Vagina (tissue), 2 donors: ENCODE measurements at regions not wholly inside any gene's neighbourhood (a gene's known extent, or its start where the extent isn't known, plus 50 kb on each side); places are given as distances from the start of the nearest gene placed in this dataset.

ENCODE experiments used
- DNase-seq, 2 donors: peaks; one replicate each; pipeline ENCODE4 v3.0.0-alpha.2; 2017; ENCODE audit errors: extremely low spot score in 2 of 2
- H3K27ac ChIP-seq: fragments of 200-600 bp; sonication (generic); one replicate; pipeline ENCODE4 v1.5.1; 2019
- H3K27me3 ChIP-seq: fragments of 200-600 bp; sonication (generic); one replicate; pipeline ENCODE4 v1.5.1; 2019
- H3K36me3 ChIP-seq, 2 donors: fragments of 200-600 bp; sonication (generic); one replicate each; pipeline ENCODE4 v1.5.1; 2017 to 2019
- H3K4me1 ChIP-seq: fragments of 200-600 bp; sonication (generic); one replicate; pipeline ENCODE4 v1.5.1; 2019
- H3K4me3 ChIP-seq, 2 donors: fragments of 200-600 bp; sonication (generic); 1 replicate in 1 of 2; 2 replicates in 1 of 2; pipeline ENCODE4 v1.5.1; 2016 to 2019
- H3K9me3 ChIP-seq: fragments of 200-600 bp; sonication (generic); one replicate; pipeline ENCODE4 v1.5.1; 2019
- POLR2A ChIP-seq, 2 donors: fragments of 450-650 bp; IDR thresholded peaks; one replicate each; pipeline ENCODE4 v1.6.1; 2017; ENCODE audit warnings: antibody characterized with exemption in 2 of 2, mild to moderate bottlenecking in 2 of 2, moderate library complexity in 2 of 2
- POLR2AphosphoS5 ChIP-seq, 2 donors: sonication (generic); formaldehyde crosslinking; IDR thresholded peaks; one replicate each; pipeline ENCODE4 v1.9.0; 2017; ENCODE audit warnings: antibody characterized with exemption in 2 of 2, mild to moderate bottlenecking in 2 of 2, low read depth in 1 of 2; ENCODE audit not compliant: insufficient read depth in 1 of 2
- intact Hi-C: fragments of 100-400 bp; cut with DNase I; formaldehyde crosslinking; loops from one replicate; pipeline ENCODE4 v1.15.1; 2023
- TF ChIP-seq, protein P1 (sequence below), 3 experiments: fragments of 450-650 bp in 2 of 3; fragments of 200-600 bp in 1 of 3; sonication (generic) in 1 of 3; IDR thresholded peaks; one replicate each; pipeline ENCODE4 v1.5.1; 2017 to 2019; ENCODE audit warnings: antibody characterized with exemption in 3 of 3, mild to moderate bottlenecking in 2 of 3, moderate library complexity in 2 of 3

DNA sequence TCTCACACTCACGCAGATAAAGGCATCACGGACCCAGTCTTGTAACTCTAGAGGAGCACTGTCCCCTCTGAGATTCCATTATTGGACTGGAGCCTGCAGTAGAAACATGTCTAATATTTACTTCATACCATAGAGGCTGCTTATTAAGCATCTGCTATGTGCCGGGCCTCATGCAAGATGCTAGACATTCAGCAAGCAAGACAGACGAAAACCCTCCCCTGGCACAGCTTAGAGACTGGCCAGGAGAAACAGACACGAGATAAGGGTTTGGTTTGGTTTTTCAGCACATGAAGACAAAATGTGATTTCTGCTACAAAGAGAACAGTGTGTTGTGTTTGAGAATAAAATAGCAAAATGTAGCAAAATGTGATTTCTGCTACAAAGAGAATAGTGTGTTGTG lies 719.2 kb downstream of the MED13L start:
- DNase-seq = no peak
- Histone ChIP-seq H3K4me1 (no peaks in the 10 kb centered on the region), H3K9me3 (no peaks in the 10 kb centered on the region), H3K27ac (no peak overlapping the region), H3K27me3 (no peaks in the 10 kb centered on the region), H3K4me3 (no peak overlapping the region), H3K36me3 (no peaks in the 10 kb centered on the region)
- intact Hi-C loops = no loop called here
- TF ChIP-seq POLR2AphosphoS5 (IDR thresholded peaks at IDR 0.05; ENCODE audit: insufficient read depth in 1 of 2, low read depth in 1 of 2) (no peak), POLR2A (IDR thresholded peaks at IDR 0.05) (no peak)
- TF ChIP-seq, protein P1, sequence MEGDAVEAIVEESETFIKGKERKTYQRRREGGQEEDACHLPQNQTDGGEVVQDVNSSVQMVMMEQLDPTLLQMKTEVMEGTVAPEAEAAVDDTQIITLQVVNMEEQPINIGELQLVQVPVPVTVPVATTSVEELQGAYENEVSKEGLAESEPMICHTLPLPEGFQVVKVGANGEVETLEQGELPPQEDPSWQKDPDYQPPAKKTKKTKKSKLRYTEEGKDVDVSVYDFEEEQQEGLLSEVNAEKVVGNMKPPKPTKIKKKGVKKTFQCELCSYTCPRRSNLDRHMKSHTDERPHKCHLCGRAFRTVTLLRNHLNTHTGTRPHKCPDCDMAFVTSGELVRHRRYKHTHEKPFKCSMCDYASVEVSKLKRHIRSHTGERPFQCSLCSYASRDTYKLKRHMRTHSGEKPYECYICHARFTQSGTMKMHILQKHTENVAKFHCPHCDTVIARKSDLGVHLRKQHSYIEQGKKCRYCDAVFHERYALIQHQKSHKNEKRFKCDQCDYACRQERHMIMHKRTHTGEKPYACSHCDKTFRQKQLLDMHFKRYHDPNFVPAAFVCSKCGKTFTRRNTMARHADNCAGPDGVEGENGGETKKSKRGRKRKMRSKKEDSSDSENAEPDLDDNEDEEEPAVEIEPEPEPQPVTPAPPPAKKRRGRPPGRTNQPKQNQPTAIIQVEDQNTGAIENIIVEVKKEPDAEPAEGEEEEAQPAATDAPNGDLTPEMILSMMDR (IDR thresholded peaks at IDR 0.05) = no peak

DNA sequence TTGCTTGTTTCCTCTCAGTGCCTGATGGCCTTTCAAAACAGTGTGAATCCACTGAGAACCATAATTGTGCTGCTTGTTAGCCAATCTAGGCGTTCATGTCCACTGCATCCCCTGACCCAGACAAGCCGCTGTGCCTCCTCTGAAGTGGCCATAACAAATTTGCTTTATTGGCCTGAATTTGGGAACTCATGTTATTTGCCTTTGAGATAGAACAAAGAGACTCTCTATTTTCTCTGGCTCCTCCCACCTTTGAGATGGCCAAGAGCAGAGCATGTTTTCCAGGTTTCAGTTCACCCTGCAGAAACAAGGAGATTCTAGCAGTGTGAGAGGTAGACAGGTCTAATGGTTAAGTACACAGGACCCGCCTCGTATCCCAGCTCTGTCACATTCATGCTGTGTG lies 723.9 kb downstream of the MED13L start:
- Histone ChIP-seq H3K36me3 (no peaks in the 10 kb centered on the region), H3K27me3 (no peaks in the 10 kb centered on the region), H3K27ac (no peak overlapping the region), H3K9me3 (no peaks in the 10 kb centered on the region), H3K4me3 (no peak overlapping the region), H3K4me1 (no peaks in the 10 kb centered on the region)
- intact Hi-C loops = no loop called here
- no peak for DNase-seq
- TF ChIP-seq, protein P1 (IDR thresholded peaks at IDR 0.05) = no peak
- no peak for TF ChIP-seq POLR2A (IDR thresholded peaks at IDR 0.05)
- no peak for TF ChIP-seq POLR2AphosphoS5 (IDR thresholded peaks at IDR 0.05; ENCODE audit: insufficient read depth in 1 of 2, low read depth in 1 of 2)

DNA sequence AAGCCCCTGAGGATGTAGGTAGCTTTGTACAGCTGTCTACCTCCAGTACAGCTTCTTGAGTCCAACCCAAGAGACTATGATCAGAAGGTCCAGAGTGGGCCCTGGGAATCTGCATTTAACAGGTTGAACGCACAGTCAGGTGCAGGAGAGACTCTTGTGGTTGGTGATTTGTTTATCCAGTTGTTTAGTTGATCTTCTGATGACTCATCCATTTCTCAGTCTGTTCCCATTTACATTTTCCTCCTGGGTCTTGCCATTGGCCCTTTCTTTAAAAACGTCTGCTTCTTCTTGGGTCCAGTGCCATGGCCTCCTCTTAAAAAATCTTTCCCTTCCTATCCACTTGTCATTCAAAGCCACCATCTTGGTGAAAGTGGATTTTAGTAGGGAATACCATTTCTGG lies 734.2 kb downstream of the MED13L start:
- no peaks in the 10 kb centered on the region for H3K9me3 ChIP-seq
- TF ChIP-seq, protein P1 (IDR thresholded peaks at IDR 0.05) = no peak
- TF ChIP-seq POLR2AphosphoS5 (IDR thresholded peaks at IDR 0.05; ENCODE audit: insufficient read depth in 1 of 2, low read depth in 1 of 2) = no peak
- TF ChIP-seq POLR2A (IDR thresholded peaks at IDR 0.05) = no peak
- intact Hi-C loops = no loop called here
- H3K27me3 ChIP-seq = no peaks in the 10 kb centered on the region
- no peaks in the 10 kb centered on the region for H3K4me1 ChIP-seq
- DNase-seq = no peak
- no peak overlapping the region for H3K27ac ChIP-seq
- H3K36me3 ChIP-seq = no peaks in the 10 kb centered on the region
- no peak overlapping the region for H3K4me3 ChIP-seq

DNA sequence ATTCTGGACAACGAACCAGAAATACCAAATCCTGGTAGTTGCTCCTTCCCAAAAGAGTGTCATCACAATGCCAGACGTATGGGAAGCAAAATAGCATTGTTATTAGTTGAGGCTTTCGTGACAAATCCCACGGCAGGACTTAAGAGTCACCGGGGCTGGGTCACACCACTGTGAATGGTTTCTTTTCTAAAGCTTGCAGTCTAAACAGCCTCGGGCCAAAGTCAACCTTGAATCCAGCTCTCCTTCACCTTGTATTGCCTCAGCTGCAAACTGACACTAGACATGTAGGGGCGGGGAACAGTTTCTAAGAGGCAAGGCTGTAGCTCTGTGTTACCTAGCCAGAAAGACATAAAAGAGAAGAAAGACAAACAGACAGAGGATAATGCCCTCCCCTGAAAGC lies 734.8 kb downstream of the MED13L start:
- DNase-seq = no peak
- Histone ChIP-seq H3K9me3 (no peaks in the 10 kb centered on the region), H3K27ac (no peak overlapping the region), H3K4me1 (no peaks in the 10 kb centered on the region), H3K4me3 (no peak overlapping the region), H3K27me3 (no peaks in the 10 kb centered on the region), H3K36me3 (no peaks in the 10 kb centered on the region)
- intact Hi-C loops = no loop called here
- TF ChIP-seq POLR2A (IDR thresholded peaks at IDR 0.05) = no peak
- TF ChIP-seq POLR2AphosphoS5 (IDR thresholded peaks at IDR 0.05; ENCODE audit: insufficient read depth in 1 of 2, low read depth in 1 of 2) = no peak
- TF ChIP-seq, protein P1 (IDR thresholded peaks at IDR 0.05) = no peak

DNA sequence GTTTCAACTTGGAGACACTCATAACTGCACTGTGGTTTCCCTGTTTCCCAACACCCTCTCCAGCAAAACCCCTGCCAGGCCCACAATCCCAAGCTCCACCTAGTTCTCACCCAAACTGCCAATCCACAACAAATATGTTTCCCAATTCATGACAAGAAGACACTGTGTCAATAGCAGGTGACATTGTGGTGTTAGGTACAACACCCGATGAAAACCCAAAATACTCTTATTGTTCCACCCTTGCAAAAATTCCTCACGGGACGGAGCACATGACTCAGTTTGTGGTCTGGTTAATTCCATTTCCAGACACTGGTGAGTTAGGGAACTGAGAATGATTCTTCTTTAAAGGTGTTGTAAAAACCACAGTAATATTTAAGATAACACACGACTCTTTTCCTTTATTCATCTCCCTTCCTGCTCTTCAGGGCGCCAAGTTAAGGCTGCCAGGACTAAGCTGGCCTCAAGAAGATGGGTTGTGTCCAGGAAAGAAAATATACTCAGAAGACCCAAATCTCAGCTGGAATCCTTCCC lies 735.5 kb downstream of the MED13L start:
- intact Hi-C loops = no loop called here
- Histone ChIP-seq H3K9me3 (no peaks in the 10 kb centered on the region), H3K36me3 (no peaks in the 10 kb centered on the region), H3K27ac (no peak overlapping the region), H3K4me3 (no peak overlapping the region), H3K4me1 (no peaks in the 10 kb centered on the region), H3K27me3 (no peaks in the 10 kb centered on the region)
- TF ChIP-seq, protein P1 (IDR thresholded peaks at IDR 0.05) = no peak
- no peak for TF ChIP-seq POLR2AphosphoS5 (IDR thresholded peaks at IDR 0.05; ENCODE audit: insufficient read depth in 1 of 2, low read depth in 1 of 2)
- DNase-seq = no peak
